ENCODE measurements at regions not wholly inside any gene's neighbourhood (a gene's known extent, or its start where the extent isn't known, plus 50 kb on each side); places are given as distances from the start of the nearest gene placed in this dataset.

DNA sequence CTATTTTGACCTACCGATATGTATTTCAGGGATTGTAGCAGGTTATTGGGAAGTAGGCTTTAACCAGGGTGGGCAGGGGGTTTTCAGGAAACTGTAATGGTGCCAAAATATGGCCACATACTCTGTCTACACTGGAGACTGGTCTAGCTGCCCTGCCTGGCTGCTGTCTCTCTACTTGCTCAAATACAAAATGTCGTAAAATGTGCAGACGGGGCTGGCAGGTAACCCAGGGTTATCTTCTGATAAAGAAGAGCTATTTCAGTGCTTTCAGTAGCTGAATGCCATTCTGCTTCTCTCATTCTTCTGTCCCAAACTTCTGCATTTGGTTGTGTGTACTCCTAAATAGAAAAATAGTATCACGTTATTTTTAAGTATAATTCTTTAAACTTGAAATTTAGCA lies 616.2 kb downstream of the EPM2A start:
- TF ChIP-seq, protein P1, sequence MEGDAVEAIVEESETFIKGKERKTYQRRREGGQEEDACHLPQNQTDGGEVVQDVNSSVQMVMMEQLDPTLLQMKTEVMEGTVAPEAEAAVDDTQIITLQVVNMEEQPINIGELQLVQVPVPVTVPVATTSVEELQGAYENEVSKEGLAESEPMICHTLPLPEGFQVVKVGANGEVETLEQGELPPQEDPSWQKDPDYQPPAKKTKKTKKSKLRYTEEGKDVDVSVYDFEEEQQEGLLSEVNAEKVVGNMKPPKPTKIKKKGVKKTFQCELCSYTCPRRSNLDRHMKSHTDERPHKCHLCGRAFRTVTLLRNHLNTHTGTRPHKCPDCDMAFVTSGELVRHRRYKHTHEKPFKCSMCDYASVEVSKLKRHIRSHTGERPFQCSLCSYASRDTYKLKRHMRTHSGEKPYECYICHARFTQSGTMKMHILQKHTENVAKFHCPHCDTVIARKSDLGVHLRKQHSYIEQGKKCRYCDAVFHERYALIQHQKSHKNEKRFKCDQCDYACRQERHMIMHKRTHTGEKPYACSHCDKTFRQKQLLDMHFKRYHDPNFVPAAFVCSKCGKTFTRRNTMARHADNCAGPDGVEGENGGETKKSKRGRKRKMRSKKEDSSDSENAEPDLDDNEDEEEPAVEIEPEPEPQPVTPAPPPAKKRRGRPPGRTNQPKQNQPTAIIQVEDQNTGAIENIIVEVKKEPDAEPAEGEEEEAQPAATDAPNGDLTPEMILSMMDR (IDR thresholded peaks at IDR 0.05; ENCODE audit: low read depth, low read length, missing input control), result no peak
- TF ChIP-seq, protein P2, sequence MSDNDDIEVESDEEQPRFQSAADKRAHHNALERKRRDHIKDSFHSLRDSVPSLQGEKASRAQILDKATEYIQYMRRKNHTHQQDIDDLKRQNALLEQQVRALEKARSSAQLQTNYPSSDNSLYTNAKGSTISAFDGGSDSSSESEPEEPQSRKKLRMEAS (IDR thresholded peaks at IDR 0.05), result no peak
- no peak for TF ChIP-seq TAF1 (conservative IDR thresholded peaks at IDR 0.05)

Data from liver (tissue), 3 donors.